H54 (cell line): ENCODE measurements at regions not wholly inside any gene's neighbourhood (a gene's known extent, or its start where the extent isn't known, plus 50 kb on each side); places are given as distances from the start of the nearest gene placed in this dataset.

Experiments
- DNase-seq: peaks from one replicate; pipeline ENCODE4 v3.0.0; 2011; ENCODE audit warnings: low spot score, mixed read lengths; ENCODE audit not compliant: insufficient read length
- FAIRE-seq: peaks from 3 replicates; lab custom pipeline; 2011; peaks lifted over from hg19 to GRCh38; lab: Jason Lieb, UNC
- POLR2A ChIP-seq: IDR thresholded peaks from 2 replicates; pipeline ENCODE4 v1.6.1; 2011; ENCODE audit warnings: low read depth, mild to moderate bottlenecking, low read length

- DNase-seq (no peak), FAIRE-seq (no peak)
- no peak for TF ChIP-seq POLR2A
These were observed 78.5 kb upstream of the NCAM1 start for GRCh38 chr11:112882494-112883381.

GRCh38 chr11:112884012-112884767, 77.0 kb upstream of the NCAM1 start:
- no peak for DNase-seq
- FAIRE-seq = no peak
- TF ChIP-seq POLR2A = no peak

- TF ChIP-seq POLR2A = no peak
- FAIRE-seq (no peak), DNase-seq (no peak)
These were observed 75.3 kb upstream of the NCAM1 start for GRCh38 chr11:112885744-112886433.

GRCh38 chr11:112886434-112887370, 74.5 kb upstream of the NCAM1 start:
- no peak for TF ChIP-seq POLR2A
- FAIRE-seq = no peak
- DNase-seq = no peak

GRCh38 chr11:112889446-112889845, 71.8 kb upstream of the NCAM1 start:
- no peak for DNase-seq
- no peak for FAIRE-seq
- TF ChIP-seq POLR2A = no peak

GRCh38 chr11:112899235-112900006, 61.8 kb upstream of the NCAM1 start:
- no peak for FAIRE-seq
- no peak for TF ChIP-seq POLR2A
- DNase-seq = no peak

GRCh38 chr11:112901924-112902323, 59.3 kb upstream of the NCAM1 start:
- DNase-seq = no peak
- no peak for FAIRE-seq
- TF ChIP-seq POLR2A = no peak

- DNase-seq = no peak
- FAIRE-seq = no peak
- no peak for TF ChIP-seq POLR2A
These were observed 58.7 kb upstream of the NCAM1 start for GRCh38 chr11:112902361-112903011.

- no peak for TF ChIP-seq POLR2A
- no peak for FAIRE-seq
- no peak for DNase-seq
These were observed 57.9 kb upstream of the NCAM1 start for GRCh38 chr11:112903340-112903739.

GRCh38 chr11:112911124-112911523, 50.1 kb upstream of the NCAM1 start:
- FAIRE-seq (no peak), DNase-seq (no peak)
- no peak for TF ChIP-seq POLR2A
